Keratinocyte (primary cell): ENCODE measurements at regions not wholly inside any gene's neighbourhood (a gene's known extent, or its start where the extent isn't known, plus 50 kb on each side); places are given as distances from the start of the nearest gene placed in this dataset.

Source experiments
- EZH2 ChIP-seq: IDR thresholded peaks from one replicate; pipeline ENCODE4 v1.6.1; 2012; ENCODE audit warnings: inconsistent platforms, mild to moderate bottlenecking, low read length, moderate library complexity
- TF ChIP-seq, protein P1 (sequence below), 3 experiments: IDR thresholded peaks in 1 of 3; conservative IDR thresholded peaks in 1 of 3; optimal IDR thresholded peaks in 1 of 3; 2 replicates in 2 of 3; 3 replicates in 1 of 3; pipeline versions ENCODE3 to v1.5.1; 2011; ENCODE audit warnings: low read length in 3 of 3, mild to moderate bottlenecking in 3 of 3, moderate library complexity in 2 of 3, control low read depth in 1 of 3, inconsistent platforms in 1 of 3; ENCODE audit not compliant: insufficient read depth in 2 of 3; ENCODE audit errors: extremely low read depth in 1 of 3

DNA sequence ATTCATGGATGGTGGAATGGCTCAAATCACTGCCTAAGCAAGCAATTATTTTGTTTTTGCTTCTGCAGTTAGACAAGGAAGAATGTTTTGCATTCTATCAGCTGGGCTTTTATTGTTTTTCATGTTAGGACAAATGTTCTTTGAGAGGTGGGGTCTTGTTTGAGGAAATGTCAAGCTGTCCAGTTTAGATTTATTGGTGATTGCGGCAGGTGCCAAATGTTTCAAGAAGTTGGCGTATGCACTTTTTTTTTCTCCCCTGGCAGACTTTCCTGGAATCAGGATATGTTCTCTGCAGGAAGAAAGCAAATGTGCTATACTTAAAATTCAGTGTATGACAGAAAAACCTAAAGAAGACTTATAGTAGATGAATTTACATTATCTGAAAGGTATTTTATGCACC lies 81.0 kb upstream of the JAG1 start:
- TF ChIP-seq, protein P1, sequence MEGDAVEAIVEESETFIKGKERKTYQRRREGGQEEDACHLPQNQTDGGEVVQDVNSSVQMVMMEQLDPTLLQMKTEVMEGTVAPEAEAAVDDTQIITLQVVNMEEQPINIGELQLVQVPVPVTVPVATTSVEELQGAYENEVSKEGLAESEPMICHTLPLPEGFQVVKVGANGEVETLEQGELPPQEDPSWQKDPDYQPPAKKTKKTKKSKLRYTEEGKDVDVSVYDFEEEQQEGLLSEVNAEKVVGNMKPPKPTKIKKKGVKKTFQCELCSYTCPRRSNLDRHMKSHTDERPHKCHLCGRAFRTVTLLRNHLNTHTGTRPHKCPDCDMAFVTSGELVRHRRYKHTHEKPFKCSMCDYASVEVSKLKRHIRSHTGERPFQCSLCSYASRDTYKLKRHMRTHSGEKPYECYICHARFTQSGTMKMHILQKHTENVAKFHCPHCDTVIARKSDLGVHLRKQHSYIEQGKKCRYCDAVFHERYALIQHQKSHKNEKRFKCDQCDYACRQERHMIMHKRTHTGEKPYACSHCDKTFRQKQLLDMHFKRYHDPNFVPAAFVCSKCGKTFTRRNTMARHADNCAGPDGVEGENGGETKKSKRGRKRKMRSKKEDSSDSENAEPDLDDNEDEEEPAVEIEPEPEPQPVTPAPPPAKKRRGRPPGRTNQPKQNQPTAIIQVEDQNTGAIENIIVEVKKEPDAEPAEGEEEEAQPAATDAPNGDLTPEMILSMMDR (optimal IDR thresholded peaks at IDR 0.05 in 1 of 3, IDR thresholded peaks at IDR 0.05 in 1 of 3, conservative IDR thresholded peaks at IDR 0.05 in 1 of 3; ENCODE audit: extremely low read depth in 1 of 3, insufficient read depth in 2 of 3, low read length in 3 of 3): no peak
- TF ChIP-seq EZH2: no peak
